Nephron (organoid): ENCODE measurements at regions not wholly inside any gene's neighbourhood (a gene's known extent, or its start where the extent isn't known, plus 50 kb on each side); places are given as distances from the start of the nearest gene placed in this dataset.

Experiments
- H3K27ac Mint-ChIP-seq, 3 experiments: 2 replicates each; pipeline ENCODE4 v1.8.0; 2020; ENCODE audit warnings: mixed read lengths in 3 of 3, mild to moderate bottlenecking in 2 of 3, moderate library complexity in 1 of 3
- H3K27me3 Mint-ChIP-seq: 2 replicates; pipeline ENCODE4 v1.8.0; 2021; ENCODE audit warnings: low read depth, mild to moderate bottlenecking, moderate library complexity, mixed read lengths
- H3K36me3 Mint-ChIP-seq: 2 replicates; pipeline ENCODE4 v1.8.0; 2020; ENCODE audit warnings: low read depth, mixed read lengths
- H3K4me1 Mint-ChIP-seq: 2 replicates; pipeline ENCODE4 v1.8.0; 2020; ENCODE audit warnings: mixed read lengths
- H3K4me3 Mint-ChIP-seq, 3 experiments: 2 replicates each; pipeline ENCODE4 v1.8.0; 2020; ENCODE audit warnings: mild to moderate bottlenecking in 3 of 3, mixed read lengths in 3 of 3, moderate library complexity in 2 of 3
- H3K9me3 Mint-ChIP-seq: 2 replicates; pipeline ENCODE4 v1.8.0; 2020; ENCODE audit warnings: mixed read lengths
- TF ChIP-seq, protein P1 (sequence below), 3 experiments: fragments of 200-600 bp; sonication (generic); IDR thresholded peaks; one replicate each; pipeline ENCODE4 v1.5.0; 2021; ENCODE audit warnings: antibody characterized with exemption in 3 of 3; ENCODE audit not compliant: unreplicated experiment in 3 of 3

DNA sequence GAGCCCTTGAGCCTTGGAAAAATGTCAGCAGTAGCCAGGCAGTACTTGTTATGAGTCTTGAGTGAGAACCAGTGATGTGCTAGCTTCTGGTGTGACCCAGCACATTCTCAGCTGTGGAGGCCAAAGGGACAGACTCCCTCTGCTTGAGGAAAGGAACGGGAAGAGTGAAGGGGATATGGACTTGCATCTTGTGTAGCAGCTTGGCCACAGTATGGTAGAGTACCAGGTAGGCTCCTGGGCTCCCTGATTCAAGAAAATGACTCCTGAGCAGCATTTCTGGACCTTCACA is 1601.9 kb upstream of the ADGRL3 start:
- Mint-ChIP-seq H3K27me3 (no peaks in the 10 kb centered on the region), H3K9me3 (peaks cover 2% of the 10 kb centered on the region), H3K27ac (no peak overlapping the region), H3K4me3 (no peak overlapping the region), H3K36me3 (no peaks in the 10 kb centered on the region), H3K4me1 (no peaks in the 10 kb centered on the region)
- TF ChIP-seq, protein P1, sequence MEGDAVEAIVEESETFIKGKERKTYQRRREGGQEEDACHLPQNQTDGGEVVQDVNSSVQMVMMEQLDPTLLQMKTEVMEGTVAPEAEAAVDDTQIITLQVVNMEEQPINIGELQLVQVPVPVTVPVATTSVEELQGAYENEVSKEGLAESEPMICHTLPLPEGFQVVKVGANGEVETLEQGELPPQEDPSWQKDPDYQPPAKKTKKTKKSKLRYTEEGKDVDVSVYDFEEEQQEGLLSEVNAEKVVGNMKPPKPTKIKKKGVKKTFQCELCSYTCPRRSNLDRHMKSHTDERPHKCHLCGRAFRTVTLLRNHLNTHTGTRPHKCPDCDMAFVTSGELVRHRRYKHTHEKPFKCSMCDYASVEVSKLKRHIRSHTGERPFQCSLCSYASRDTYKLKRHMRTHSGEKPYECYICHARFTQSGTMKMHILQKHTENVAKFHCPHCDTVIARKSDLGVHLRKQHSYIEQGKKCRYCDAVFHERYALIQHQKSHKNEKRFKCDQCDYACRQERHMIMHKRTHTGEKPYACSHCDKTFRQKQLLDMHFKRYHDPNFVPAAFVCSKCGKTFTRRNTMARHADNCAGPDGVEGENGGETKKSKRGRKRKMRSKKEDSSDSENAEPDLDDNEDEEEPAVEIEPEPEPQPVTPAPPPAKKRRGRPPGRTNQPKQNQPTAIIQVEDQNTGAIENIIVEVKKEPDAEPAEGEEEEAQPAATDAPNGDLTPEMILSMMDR (IDR thresholded peaks at IDR 0.05; ENCODE audit: unreplicated experiment in 3 of 3) = no peak

DNA sequence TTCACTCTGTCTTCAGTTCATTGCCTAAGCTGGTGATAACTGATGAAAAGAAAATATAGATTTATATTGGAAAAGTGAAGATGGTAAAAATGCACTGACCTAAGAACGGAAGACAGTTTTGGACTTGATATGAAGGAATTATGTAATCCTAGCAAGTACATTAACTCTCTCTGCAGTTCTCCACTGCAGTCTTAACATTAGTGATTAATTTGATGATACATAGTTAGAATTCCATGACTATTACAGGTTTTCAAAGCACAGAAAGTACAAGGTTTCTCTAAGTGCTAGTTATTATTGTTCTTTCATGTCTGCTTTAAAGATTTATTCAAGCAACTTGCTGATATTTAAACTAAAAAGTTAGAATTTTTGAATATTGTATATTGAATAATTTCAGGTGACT is 1591.7 kb upstream of the ADGRL3 start:
- H3K9me3 Mint-ChIP-seq = no peaks in the 10 kb centered on the region
- H3K4me3 Mint-ChIP-seq = no peak overlapping the region
- H3K36me3 Mint-ChIP-seq = no peaks in the 10 kb centered on the region
- TF ChIP-seq, protein P1 (IDR thresholded peaks at IDR 0.05; ENCODE audit: unreplicated experiment in 3 of 3) = no peak
- H3K27ac Mint-ChIP-seq = no peak overlapping the region
- no peaks in the 10 kb centered on the region for H3K27me3 Mint-ChIP-seq
- H3K4me1 Mint-ChIP-seq = no peaks in the 10 kb centered on the region

DNA sequence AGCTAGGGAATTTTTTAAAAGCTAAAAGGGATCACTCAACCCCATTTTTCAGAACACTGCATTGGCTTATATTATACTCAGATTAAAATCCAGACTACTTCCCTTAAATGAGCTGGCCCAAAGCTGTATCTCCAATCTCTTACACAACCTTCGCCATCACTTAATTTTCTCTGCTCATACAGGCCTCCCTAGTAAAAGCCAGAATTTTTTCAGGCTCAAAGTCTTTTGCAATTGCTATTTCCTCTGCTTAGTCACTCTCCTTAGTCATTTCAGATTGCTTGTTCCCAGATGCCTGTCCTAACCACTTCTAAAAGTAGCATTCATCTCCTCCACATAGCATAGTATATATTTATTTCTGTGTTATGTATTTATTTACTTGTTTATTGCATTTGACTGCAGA is 1587.9 kb upstream of the ADGRL3 start:
- no peaks in the 10 kb centered on the region for H3K27me3 Mint-ChIP-seq
- TF ChIP-seq, protein P1 (IDR thresholded peaks at IDR 0.05; ENCODE audit: unreplicated experiment in 3 of 3) = no peak

DNA sequence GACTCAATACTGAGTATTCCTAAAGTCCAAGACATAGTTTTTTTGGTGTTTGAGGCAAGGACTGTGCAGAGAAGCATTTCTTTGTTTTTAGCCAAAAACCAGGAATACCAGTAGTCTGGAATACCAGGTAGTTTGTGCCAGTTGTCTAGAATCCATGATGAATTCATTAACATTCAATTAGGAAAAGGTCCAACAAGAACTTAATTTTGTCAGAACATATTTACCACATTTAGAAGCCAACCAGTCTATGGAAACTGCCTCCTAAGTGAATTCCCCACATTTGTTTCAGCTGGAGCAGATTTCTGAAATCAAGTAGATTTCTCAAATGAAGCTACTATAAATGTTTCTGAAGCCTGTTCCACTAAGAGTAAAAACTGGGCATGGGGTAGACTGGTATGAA is 1584.8 kb upstream of the ADGRL3 start:
- H3K9me3 Mint-ChIP-seq = no peaks in the 10 kb centered on the region

More for the DNA sequence above, 1587.9 kb upstream of the ADGRL3 start:
- Mint-ChIP-seq H3K4me3 (no peak overlapping the region), H3K4me1 (no peaks in the 10 kb centered on the region), H3K36me3 (no peaks in the 10 kb centered on the region), H3K9me3 (no peaks in the 10 kb centered on the region), H3K27ac (no peak overlapping the region)

DNA sequence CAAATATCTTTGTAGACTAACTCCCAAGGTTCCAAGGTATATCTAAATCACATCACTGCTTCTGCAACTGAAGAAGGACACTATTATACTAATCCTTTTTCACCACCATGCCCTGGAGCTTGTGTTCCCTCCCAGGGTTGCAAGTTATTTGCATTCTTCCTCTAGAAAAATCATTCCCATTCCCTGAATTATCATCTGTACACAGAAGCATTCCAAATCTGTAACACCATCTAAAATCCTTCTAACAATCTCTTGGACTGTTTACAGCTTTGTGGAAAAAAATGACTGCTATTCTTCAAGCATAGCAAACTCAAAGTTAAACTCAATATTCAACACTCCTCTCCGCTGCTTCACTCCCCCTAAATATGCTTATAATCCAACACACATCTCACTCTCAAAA is 1570.8 kb upstream of the ADGRL3 start:
- no peaks in the 10 kb centered on the region for H3K27me3 Mint-ChIP-seq
- H3K27ac Mint-ChIP-seq = no peak overlapping the region
- TF ChIP-seq, protein P1 (IDR thresholded peaks at IDR 0.05; ENCODE audit: unreplicated experiment in 3 of 3) = no peak
- no peaks in the 10 kb centered on the region for H3K4me1 Mint-ChIP-seq
- H3K9me3 Mint-ChIP-seq = peaks cover 5% of the 10 kb centered on the region
- H3K4me3 Mint-ChIP-seq = no peak overlapping the region
- no peaks in the 10 kb centered on the region for H3K36me3 Mint-ChIP-seq

More for the DNA sequence above, 1584.8 kb upstream of the ADGRL3 start:
- TF ChIP-seq, protein P1 (IDR thresholded peaks at IDR 0.05; ENCODE audit: unreplicated experiment in 3 of 3) = no peak
- Mint-ChIP-seq H3K36me3 (no peaks in the 10 kb centered on the region), H3K27me3 (no peaks in the 10 kb centered on the region), H3K4me1 (no peaks in the 10 kb centered on the region), H3K4me3 (no peak overlapping the region), H3K27ac (no peak overlapping the region)

DNA sequence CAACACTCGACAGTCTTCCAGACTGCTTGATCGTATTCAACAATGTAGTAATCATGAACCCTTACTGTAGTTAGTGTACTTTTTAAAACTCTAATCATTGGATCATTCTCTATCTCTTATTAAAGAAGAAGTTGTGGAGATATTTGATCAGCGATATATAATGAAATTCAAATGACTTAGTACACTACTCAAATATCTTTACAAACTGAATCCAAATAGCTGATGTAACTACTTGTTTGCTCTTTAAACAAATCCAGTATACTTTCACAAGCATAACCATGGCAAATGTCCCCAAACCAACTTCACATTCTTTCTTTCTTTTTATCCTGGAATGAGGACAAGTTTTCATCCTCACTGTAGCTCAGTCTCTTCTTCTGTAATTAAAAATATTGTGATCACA is 1569.9 kb upstream of the ADGRL3 start:
- no peak overlapping the region for H3K27ac Mint-ChIP-seq
- no peaks in the 10 kb centered on the region for H3K4me1 Mint-ChIP-seq
- H3K36me3 Mint-ChIP-seq = no peaks in the 10 kb centered on the region
- TF ChIP-seq, protein P1 (IDR thresholded peaks at IDR 0.05; ENCODE audit: unreplicated experiment in 3 of 3) = no peak
- H3K9me3 Mint-ChIP-seq = peaks cover 5% of the 10 kb centered on the region
- no peaks in the 10 kb centered on the region for H3K27me3 Mint-ChIP-seq
- H3K4me3 Mint-ChIP-seq = no peak overlapping the region
